Astrocyte (in vitro differentiated cells and primary cell): ENCODE measurements at regions not wholly inside any gene's neighbourhood (a gene's known extent, or its start where the extent isn't known, plus 50 kb on each side); places are given as distances from the start of the nearest gene placed in this dataset.
"Not testable (repeated sequence)": the region's sequence is repeated elsewhere in the genome, so short reads cannot be mapped to it uniquely, and the experiment has no call there.

Experiments
- DNase-seq: peaks from one replicate; pipeline ENCODE4 v3.0.0-alpha.2; 2010; ENCODE audit warnings: low read depth
- FAIRE-seq: peaks from 2 replicates; lab custom pipeline; 2011; peaks lifted over from hg19 to GRCh38; lab: Jason Lieb, UNC
- H2AFZ ChIP-seq: 2 replicates; pipeline ENCODE4 v1.6.0; 2012; ENCODE audit warnings: low read depth, low read length, inconsistent platforms
- H3K27ac ChIP-seq: 2 replicates; pipeline ENCODE4 v1.5.1; 2011; ENCODE audit warnings: low read depth, low read length, inconsistent platforms
- H3K27me3 ChIP-seq: 2 replicates; pipeline ENCODE4 v1.6.0; 2011; ENCODE audit warnings: low read length, inconsistent platforms; ENCODE audit not compliant: insufficient read depth
- H3K36me3 ChIP-seq: 2 replicates; pipeline ENCODE4 v1.5.1; 2011; ENCODE audit warnings: low read length, inconsistent platforms; ENCODE audit not compliant: insufficient read depth
- H3K4me1 ChIP-seq: 2 replicates; pipeline ENCODE4 v1.5.1; 2011; ENCODE audit warnings: low read length, inconsistent platforms; ENCODE audit not compliant: insufficient read depth
- H3K4me2 ChIP-seq: 2 replicates; pipeline ENCODE4 v1.6.0; 2012; ENCODE audit warnings: low read length, inconsistent platforms
- H3K4me3 ChIP-seq: 2 replicates; pipeline ENCODE4 v1.5.1; 2011; ENCODE audit warnings: low read depth, mild to moderate bottlenecking, low read length, inconsistent platforms; ENCODE audit not compliant: insufficient read depth
- H3K79me2 ChIP-seq: 2 replicates; pipeline ENCODE4 v1.6.0; 2012; ENCODE audit warnings: mild to moderate bottlenecking, low read length, inconsistent platforms; ENCODE audit not compliant: insufficient read depth
- H3K9ac ChIP-seq: 2 replicates; pipeline ENCODE4 v1.6.0; 2012; ENCODE audit warnings: mild to moderate bottlenecking, low read length, inconsistent platforms
- H3K9me3 ChIP-seq: 2 replicates; pipeline ENCODE4 v1.5.1; 2012; ENCODE audit warnings: low read depth, mild to moderate bottlenecking, low read length, inconsistent platforms; ENCODE audit not compliant: insufficient read depth
- H4K20me1 ChIP-seq: 2 replicates; pipeline ENCODE4 v1.6.0; 2012; ENCODE audit warnings: low read length, inconsistent platforms; ENCODE audit not compliant: insufficient read depth
- H3K27ac Mint-ChIP-seq: one replicate; pipeline ENCODE4 v1.8.0; 2021; ENCODE audit warnings: mild to moderate bottlenecking, mixed read lengths; ENCODE audit not compliant: unreplicated experiment
- H3K27me3 Mint-ChIP-seq: one replicate; pipeline ENCODE4 v1.8.0; 2021; ENCODE audit warnings: low read depth, mixed read lengths; ENCODE audit not compliant: unreplicated experiment
- H3K36me3 Mint-ChIP-seq: one replicate; pipeline ENCODE4 v1.8.0; 2021; ENCODE audit warnings: low read depth, mixed read lengths; ENCODE audit not compliant: unreplicated experiment
- H3K4me1 Mint-ChIP-seq: one replicate; pipeline ENCODE4 v1.8.0; 2021; ENCODE audit warnings: low read depth, mixed read lengths; ENCODE audit not compliant: unreplicated experiment
- H3K4me3 Mint-ChIP-seq: one replicate; pipeline ENCODE4 v1.8.0; 2021; ENCODE audit warnings: mild to moderate bottlenecking, moderate library complexity, mixed read lengths; ENCODE audit not compliant: unreplicated experiment
- H3K9me3 Mint-ChIP-seq: one replicate; pipeline ENCODE4 v1.8.0; 2021; ENCODE audit warnings: mild to moderate bottlenecking, mixed read lengths; ENCODE audit not compliant: unreplicated experiment
- EZH2 ChIP-seq: IDR thresholded peaks from 2 replicates; pipeline ENCODE4 v1.6.1; 2012; ENCODE audit warnings: mild to moderate bottlenecking, low read length, inconsistent platforms; ENCODE audit not compliant: insufficient read depth
- TF ChIP-seq, protein P1 (sequence below): IDR thresholded peaks from 2 replicates; pipeline ENCODE4 v1.5.1; 2011; ENCODE audit warnings: low read depth, mild to moderate bottlenecking, inconsistent platforms, low read length, moderate library complexity; ENCODE audit not compliant: insufficient read depth

DNA sequence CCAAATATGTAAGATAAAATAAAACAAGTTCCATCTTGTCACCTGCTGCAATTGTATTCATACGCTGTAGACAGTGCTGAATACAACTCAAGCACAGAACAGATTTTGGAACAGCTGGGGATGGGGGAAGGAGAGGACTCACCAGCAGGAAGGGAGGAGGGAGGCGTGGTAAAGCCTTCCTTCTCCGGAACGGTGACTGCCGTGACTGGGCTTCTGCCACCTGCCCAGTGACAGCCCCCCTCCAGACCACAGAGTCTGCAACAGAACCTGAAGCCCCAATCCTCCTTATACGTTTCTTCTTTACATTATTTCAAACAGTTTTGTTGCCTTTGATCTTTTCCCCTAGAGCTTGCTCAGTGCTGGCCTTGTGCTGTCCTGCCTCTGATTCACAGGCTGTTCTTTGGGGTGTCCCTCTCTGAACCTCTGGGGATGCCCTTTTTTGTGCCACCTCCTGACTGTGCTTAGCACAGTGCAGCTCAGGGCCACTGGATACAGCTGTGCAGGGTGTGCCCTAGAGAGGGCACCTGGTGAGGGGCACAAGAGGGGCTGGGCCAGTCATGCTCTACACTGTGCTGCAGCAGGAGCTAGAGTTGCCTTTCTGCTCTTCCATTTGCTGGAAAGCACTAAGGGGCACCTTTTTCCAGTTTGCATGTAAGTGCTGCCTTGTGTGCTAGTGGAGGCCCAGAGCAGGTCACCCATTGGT is 213.0 kb downstream of the ZIC5 start:
- H3K27me3 ChIP-seq: no peaks in the 10 kb centered on the region
- H3K36me3 ChIP-seq: no peaks in the 10 kb centered on the region
- Mint-ChIP-seq H3K4me1 (peaks cover 6% of the 10 kb centered on the region), H3K36me3 (peaks cover 5% of the 10 kb centered on the region), H3K4me3 (no peak overlapping the region), H3K9me3 (peaks cover 12% of the 10 kb centered on the region), H3K27ac (no peak overlapping the region), H3K27me3 (no peaks in the 10 kb centered on the region)
- no peak overlapping the region for H2AFZ ChIP-seq
- no peaks in the 10 kb centered on the region for H3K79me2 ChIP-seq
- H4K20me1 ChIP-seq: no peaks in the 10 kb centered on the region
- H3K9ac ChIP-seq: no peak overlapping the region
- FAIRE-seq (no peak), DNase-seq (no peak)
- no peak overlapping the region for H3K4me2 ChIP-seq
- H3K4me1 ChIP-seq: no peaks in the 10 kb centered on the region
- TF ChIP-seq, protein P1, sequence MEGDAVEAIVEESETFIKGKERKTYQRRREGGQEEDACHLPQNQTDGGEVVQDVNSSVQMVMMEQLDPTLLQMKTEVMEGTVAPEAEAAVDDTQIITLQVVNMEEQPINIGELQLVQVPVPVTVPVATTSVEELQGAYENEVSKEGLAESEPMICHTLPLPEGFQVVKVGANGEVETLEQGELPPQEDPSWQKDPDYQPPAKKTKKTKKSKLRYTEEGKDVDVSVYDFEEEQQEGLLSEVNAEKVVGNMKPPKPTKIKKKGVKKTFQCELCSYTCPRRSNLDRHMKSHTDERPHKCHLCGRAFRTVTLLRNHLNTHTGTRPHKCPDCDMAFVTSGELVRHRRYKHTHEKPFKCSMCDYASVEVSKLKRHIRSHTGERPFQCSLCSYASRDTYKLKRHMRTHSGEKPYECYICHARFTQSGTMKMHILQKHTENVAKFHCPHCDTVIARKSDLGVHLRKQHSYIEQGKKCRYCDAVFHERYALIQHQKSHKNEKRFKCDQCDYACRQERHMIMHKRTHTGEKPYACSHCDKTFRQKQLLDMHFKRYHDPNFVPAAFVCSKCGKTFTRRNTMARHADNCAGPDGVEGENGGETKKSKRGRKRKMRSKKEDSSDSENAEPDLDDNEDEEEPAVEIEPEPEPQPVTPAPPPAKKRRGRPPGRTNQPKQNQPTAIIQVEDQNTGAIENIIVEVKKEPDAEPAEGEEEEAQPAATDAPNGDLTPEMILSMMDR: no peak
- no peak for TF ChIP-seq EZH2
- H3K4me3 ChIP-seq: no peak overlapping the region
- H3K9me3 ChIP-seq: no peaks in the 10 kb centered on the region
- H3K27ac ChIP-seq: no peak overlapping the region

GRCh38 chr13:99757756-99758459 is 213.7 kb downstream of the ZIC5 start:
- Histone ChIP-seq H3K9ac (no peak overlapping the region), H3K27ac (no peak overlapping the region), H3K4me2 (no peak overlapping the region), H3K27me3 (no peaks in the 10 kb centered on the region), H4K20me1 (no peaks in the 10 kb centered on the region), H2AFZ (no peak overlapping the region), H3K9me3 (no peaks in the 10 kb centered on the region), H3K4me1 (no peaks in the 10 kb centered on the region), H3K4me3 (no peak overlapping the region), H3K79me2 (no peaks in the 10 kb centered on the region), H3K36me3 (no peaks in the 10 kb centered on the region)
- no peak for DNase-seq
- FAIRE-seq: no peak
- TF ChIP-seq EZH2: no peak
- TF ChIP-seq, protein P1: no peak
- H3K36me3 Mint-ChIP-seq: peaks cover 5% of the 10 kb centered on the region
- H3K4me3 Mint-ChIP-seq: no peak overlapping the region
- H3K4me1 Mint-ChIP-seq: peaks cover 6% of the 10 kb centered on the region
- H3K27me3 Mint-ChIP-seq: peaks cover 4% of the 10 kb centered on the region
- peaks cover 12% of the 10 kb centered on the region for H3K9me3 Mint-ChIP-seq
- H3K27ac Mint-ChIP-seq: no peak overlapping the region

DNA sequence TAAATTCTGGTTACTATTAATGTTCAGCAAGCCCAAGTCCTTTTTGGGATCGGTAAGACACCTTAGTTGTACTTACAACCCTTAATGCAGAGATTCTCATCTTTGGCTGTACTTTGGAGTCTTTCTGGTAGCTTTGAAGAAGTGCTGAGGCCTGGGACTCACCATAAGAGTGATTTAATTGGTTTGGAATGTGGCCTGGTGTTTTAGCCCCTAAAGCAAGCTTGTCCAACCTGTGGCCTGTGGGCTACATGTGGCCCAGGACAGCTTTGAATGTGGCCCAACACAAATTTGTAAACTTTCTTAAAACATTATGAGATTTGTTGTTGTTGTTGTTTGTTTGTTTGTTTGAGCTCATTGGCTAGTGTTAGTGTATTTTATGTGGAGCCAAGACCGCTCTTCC is 215.3 kb downstream of the ZIC5 start:
- Histone ChIP-seq H3K27ac (no peak overlapping the region), H3K9me3 (no peaks in the 10 kb centered on the region), H3K79me2 (no peaks in the 10 kb centered on the region), H3K4me3 (no peak overlapping the region), H3K4me1 (no peaks in the 10 kb centered on the region), H2AFZ (no peak overlapping the region), H3K36me3 (no peaks in the 10 kb centered on the region), H3K4me2 (no peak overlapping the region), H4K20me1 (no peaks in the 10 kb centered on the region), H3K27me3 (no peaks in the 10 kb centered on the region), H3K9ac (no peak overlapping the region)
- Mint-ChIP-seq H3K4me3 (no peak overlapping the region), H3K4me1 (peaks cover 6% of the 10 kb centered on the region), H3K27me3 (peaks cover 7% of the 10 kb centered on the region), H3K36me3 (peaks cover 3% of the 10 kb centered on the region), H3K27ac (no peak overlapping the region), H3K9me3 (peaks cover 10% of the 10 kb centered on the region)
- FAIRE-seq (no peak), DNase-seq (no peak)
- no peak for TF ChIP-seq EZH2
- TF ChIP-seq, protein P1: no peak

GRCh38 chr13:99754750-99755149 is 216.8 kb downstream of the ZIC5 start:
- H3K4me1 Mint-ChIP-seq, H3K4me1 ChIP-seq, DNase-seq, H3K36me3 ChIP-seq, H3K4me2 ChIP-seq, H2AFZ ChIP-seq, H3K27ac ChIP-seq, H3K9me3 ChIP-seq, FAIRE-seq, H3K9ac ChIP-seq, H3K79me2 ChIP-seq, H3K4me3 ChIP-seq, H3K4me3 Mint-ChIP-seq, H3K36me3 Mint-ChIP-seq, H3K27me3 ChIP-seq, H3K27me3 Mint-ChIP-seq, H3K9me3 Mint-ChIP-seq, H3K27ac Mint-ChIP-seq, H4K20me1 ChIP-seq: not testable (repeated sequence)
